ENCODE measurements at regions not wholly inside any gene's neighbourhood (a gene's known extent, or its start where the extent isn't known, plus 50 kb on each side); places are given as distances from the start of the nearest gene placed in this dataset.

DNA sequence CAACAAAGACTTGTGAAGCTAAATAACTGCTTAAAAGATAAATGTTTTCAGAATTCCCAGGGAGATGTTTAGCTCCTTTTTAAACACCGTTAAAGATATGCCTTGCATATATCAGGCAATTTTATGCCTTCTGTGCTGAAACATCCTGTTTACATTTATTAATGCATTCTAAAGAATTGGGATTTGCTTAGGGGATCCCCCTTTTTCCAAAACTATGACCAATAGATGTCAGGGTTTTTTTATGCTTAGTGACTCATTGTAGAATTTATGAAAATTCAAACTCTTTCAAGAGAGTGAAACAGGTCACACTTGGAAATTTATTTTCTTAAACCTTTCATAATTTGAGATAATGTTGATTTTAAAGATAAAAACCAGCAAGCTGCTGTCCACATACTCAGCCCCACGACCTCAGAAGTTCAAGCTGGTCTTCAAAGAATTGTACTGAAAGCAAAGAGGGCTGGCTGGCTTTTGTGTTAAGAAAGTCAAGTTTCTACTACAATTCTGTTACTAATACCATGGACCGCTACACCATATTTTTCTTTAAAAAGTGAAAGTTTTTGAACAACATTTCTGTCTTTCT lies 411.8 kb downstream of the ETV1 start:
- TF ChIP-seq POLR2A (IDR thresholded peaks at IDR 0.05; ENCODE audit: borderline replicate concordance, extremely low read depth, insufficient read depth, insufficient read length) = no peak
- no peak for TF ChIP-seq RAD21 (IDR thresholded peaks at IDR 0.05; ENCODE audit: low read depth)
- no peak for TF ChIP-seq JUND (IDR thresholded peaks at IDR 0.05)
- TF ChIP-seq, protein P1, sequence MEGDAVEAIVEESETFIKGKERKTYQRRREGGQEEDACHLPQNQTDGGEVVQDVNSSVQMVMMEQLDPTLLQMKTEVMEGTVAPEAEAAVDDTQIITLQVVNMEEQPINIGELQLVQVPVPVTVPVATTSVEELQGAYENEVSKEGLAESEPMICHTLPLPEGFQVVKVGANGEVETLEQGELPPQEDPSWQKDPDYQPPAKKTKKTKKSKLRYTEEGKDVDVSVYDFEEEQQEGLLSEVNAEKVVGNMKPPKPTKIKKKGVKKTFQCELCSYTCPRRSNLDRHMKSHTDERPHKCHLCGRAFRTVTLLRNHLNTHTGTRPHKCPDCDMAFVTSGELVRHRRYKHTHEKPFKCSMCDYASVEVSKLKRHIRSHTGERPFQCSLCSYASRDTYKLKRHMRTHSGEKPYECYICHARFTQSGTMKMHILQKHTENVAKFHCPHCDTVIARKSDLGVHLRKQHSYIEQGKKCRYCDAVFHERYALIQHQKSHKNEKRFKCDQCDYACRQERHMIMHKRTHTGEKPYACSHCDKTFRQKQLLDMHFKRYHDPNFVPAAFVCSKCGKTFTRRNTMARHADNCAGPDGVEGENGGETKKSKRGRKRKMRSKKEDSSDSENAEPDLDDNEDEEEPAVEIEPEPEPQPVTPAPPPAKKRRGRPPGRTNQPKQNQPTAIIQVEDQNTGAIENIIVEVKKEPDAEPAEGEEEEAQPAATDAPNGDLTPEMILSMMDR (IDR thresholded peaks at IDR 0.05 in 2 of 3, conservative IDR thresholded peaks at IDR 0.05 in 1 of 3; ENCODE audit: borderline replicate concordance in 1 of 3, insufficient read depth in 1 of 3, low read depth in 2 of 3, low read length in 2 of 3) = no peak
- TF ChIP-seq TCF7L2 (IDR thresholded peaks at IDR 0.05; ENCODE audit: borderline replicate concordance, extremely low read depth, insufficient read depth, insufficient read length) = no peak
- TF ChIP-seq FOSL1 (IDR thresholded peaks at IDR 0.05; ENCODE audit: low read depth) = no peak
- no peak for TF ChIP-seq EZH2 (IDR thresholded peaks at IDR 0.05)

All from HCT116 (cell line).